Activated gamma-delta T cell treated with Interleukin-2 at 50 U/mL for 16 hours (primary cell): ENCODE measurements at regions not wholly inside any gene's neighbourhood (a gene's known extent, or its start where the extent isn't known, plus 50 kb on each side); places are given as distances from the start of the nearest gene placed in this dataset.
"Not testable (repeated sequence)": the region's sequence is repeated elsewhere in the genome, so short reads cannot be mapped to it uniquely, and the experiment has no call there.

Source experiments
- DNase-seq: peaks from one replicate; pipeline ENCODE4 v3.0.0-alpha.2; 2020

- no peak for DNase-seq
Measured at GRCh38 chr7:68813551-68814080, 784.7 kb upstream of the AUTS2 start.

- no peak for DNase-seq
Measured at GRCh38 chr7:68816491-68816890, 781.8 kb upstream of the AUTS2 start.

GRCh38 chr7:68820321-68820720 lies 778.0 kb upstream of the AUTS2 start:
- DNase-seq = no peak

GRCh38 chr7:68821846-68822245 lies 776.4 kb upstream of the AUTS2 start:
- no peak for DNase-seq

- no peak for DNase-seq
Measured at GRCh38 chr7:68823996-68824780, 774.1 kb upstream of the AUTS2 start.

GRCh38 chr7:68828575-68828974 lies 769.7 kb upstream of the AUTS2 start:
- DNase-seq = no peak

GRCh38 chr7:68833422-68833821 lies 764.9 kb upstream of the AUTS2 start:
- no peak for DNase-seq

- DNase-seq = no peak
Measured at GRCh38 chr7:68839014-68839413, 759.3 kb upstream of the AUTS2 start.

GRCh38 chr7:68840991-68841390 lies 757.3 kb upstream of the AUTS2 start:
- DNase-seq = no peak

GRCh38 chr7:68843985-68844384 lies 754.3 kb upstream of the AUTS2 start:
- DNase-seq = not testable (repeated sequence)

- DNase-seq = no peak
Measured at GRCh38 chr7:68846811-68847325, 751.4 kb upstream of the AUTS2 start.

- DNase-seq = no peak
Measured at GRCh38 chr7:68853254-68853653, 745.0 kb upstream of the AUTS2 start.

- no peak for DNase-seq
Measured at GRCh38 chr7:68857571-68857970, 740.7 kb upstream of the AUTS2 start.

- no peak for DNase-seq
Measured at GRCh38 chr7:68858497-68858896, 739.8 kb upstream of the AUTS2 start.

- no peak for DNase-seq
Measured at GRCh38 chr7:68861171-68861570, 737.1 kb upstream of the AUTS2 start.

- no peak for DNase-seq
Measured at GRCh38 chr7:68862261-68862660, 736.0 kb upstream of the AUTS2 start.

- no peak for DNase-seq
Measured at GRCh38 chr7:68862736-68863135, 735.5 kb upstream of the AUTS2 start.

GRCh38 chr7:68865351-68866199 lies 732.7 kb upstream of the AUTS2 start:
- no peak for DNase-seq

- DNase-seq = no peak
Measured at GRCh38 chr7:68866200-68866570, 732.1 kb upstream of the AUTS2 start.

GRCh38 chr7:68866721-68867120 lies 731.6 kb upstream of the AUTS2 start:
- not testable (repeated sequence) for DNase-seq

GRCh38 chr7:68868978-68869377 lies 729.3 kb upstream of the AUTS2 start:
- DNase-seq = no peak

GRCh38 chr7:68873616-68874015 lies 724.7 kb upstream of the AUTS2 start:
- DNase-seq = no peak

- DNase-seq = no peak
Measured at GRCh38 chr7:68875857-68876256, 722.4 kb upstream of the AUTS2 start.

GRCh38 chr7:68887116-68887515 lies 711.2 kb upstream of the AUTS2 start:
- not testable (repeated sequence) for DNase-seq
